Thyroid gland (tissue), 4 donors: ENCODE measurements at regions not wholly inside any gene's neighbourhood (a gene's known extent, or its start where the extent isn't known, plus 50 kb on each side); places are given as distances from the start of the nearest gene placed in this dataset.

ENCODE experiments used
- CTCF ChIP-seq, 6 experiments: fragments of 200-600 bp in 3 of 6; fragments of 450-650 bp in 3 of 6; sonication (generic) in 3 of 6; IDR thresholded peaks; one replicate each; pipeline ENCODE4 v1.5.1; 2016 to 2019; ENCODE audit warnings: antibody characterized with exemption in 6 of 6, mild to moderate bottlenecking in 2 of 6, inconsistent platforms in 1 of 6, moderate library complexity in 1 of 6
- POLR2A ChIP-seq, 2 donors: fragments of 450-650 bp; IDR thresholded peaks; one replicate each; pipeline ENCODE4 v1.6.1; 2017; ENCODE audit warnings: antibody characterized with exemption in 2 of 2, mild to moderate bottlenecking in 2 of 2, moderate library complexity in 1 of 2

DNA sequence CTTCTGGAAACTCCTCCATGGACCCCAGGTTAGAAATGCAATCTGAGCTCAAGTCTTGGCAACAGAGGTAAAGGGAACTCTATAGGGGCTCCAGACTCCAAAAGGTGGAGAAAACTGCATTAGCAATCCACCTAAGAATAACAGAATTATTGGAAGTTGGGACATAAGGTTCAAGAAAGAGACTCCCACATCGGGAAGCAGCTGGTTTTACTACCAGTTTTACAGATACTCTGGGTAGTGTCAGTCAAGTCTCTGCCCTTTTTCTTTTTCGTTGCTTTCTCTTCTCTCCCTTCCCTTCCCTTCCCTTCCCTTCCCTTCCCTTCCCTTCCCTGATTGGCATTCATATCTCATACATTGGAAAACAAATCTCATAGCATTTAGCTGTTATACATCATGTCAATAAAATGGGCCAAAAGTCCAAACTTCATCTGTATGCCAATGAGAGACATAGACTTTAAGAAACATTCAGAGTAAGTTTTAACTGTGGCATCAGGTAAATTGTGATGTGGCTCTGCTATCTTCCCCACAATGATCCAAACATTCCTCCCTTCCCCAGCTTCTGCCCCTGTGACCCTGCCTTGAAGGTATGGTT, 166.7 kb downstream of the KCNE4 start:
- TF ChIP-seq CTCF (IDR thresholded peaks at IDR 0.05) (no peak), POLR2A (IDR thresholded peaks at IDR 0.05) (no peak)
